ENCODE measurements at regions not wholly inside any gene's neighbourhood (a gene's known extent, or its start where the extent isn't known, plus 50 kb on each side); places are given as distances from the start of the nearest gene placed in this dataset.
"Not testable (repeated sequence)": the region's sequence is repeated elsewhere in the genome, so short reads cannot be mapped to it uniquely, and the experiment has no call there.

- peak; percentile 66 for DNase-seq
Observed at GRCh38 chr6:9131616-9132015, 696.3 kb upstream of the SLC35B3 start.

- DNase-seq, result no peak
Observed at GRCh38 chr6:9131201-9131600, 695.9 kb upstream of the SLC35B3 start.

GRCh38 chr6:9128970-9129369 lies 693.6 kb upstream of the SLC35B3 start:
- no peak for DNase-seq

DNA sequence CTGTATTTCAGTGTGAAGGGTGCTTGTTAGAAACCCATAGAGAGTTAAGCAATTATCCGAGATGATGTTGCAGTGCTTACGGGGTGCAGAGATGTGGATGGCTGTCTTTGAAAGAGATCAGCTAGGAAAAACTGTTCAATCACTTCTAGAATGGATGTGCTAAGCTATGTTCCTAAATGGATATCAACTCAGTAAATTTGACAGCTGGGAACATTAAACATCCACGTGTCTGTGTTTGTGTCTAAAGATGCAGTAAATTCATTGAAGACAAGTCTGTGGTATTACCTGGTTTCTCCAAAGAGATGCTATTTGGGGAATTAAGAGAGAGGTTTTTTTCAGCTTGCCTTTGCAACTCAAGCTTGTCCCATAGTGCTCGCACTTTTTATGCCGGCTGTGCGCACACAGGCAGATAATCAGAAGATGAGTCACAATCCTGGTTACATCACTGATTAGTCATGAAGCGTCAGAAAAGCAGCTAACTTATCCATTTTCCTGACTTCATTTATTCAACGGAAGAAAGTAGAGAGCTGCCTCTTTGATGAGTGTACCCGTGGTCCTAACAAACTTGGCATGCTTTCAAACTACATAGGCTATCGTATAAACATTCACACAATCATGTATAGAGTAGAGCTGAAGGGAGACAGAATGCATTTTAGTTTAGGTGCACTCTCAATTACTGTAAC lies 691.7 kb upstream of the SLC35B3 start:
- no peak for DNase-seq

- not testable (repeated sequence) for DNase-seq
Observed at GRCh38 chr6:9126034-9126433, 690.7 kb upstream of the SLC35B3 start.

GRCh38 chr6:9121549-9121948 lies 686.2 kb upstream of the SLC35B3 start:
- DNase-seq, result no peak

DNA sequence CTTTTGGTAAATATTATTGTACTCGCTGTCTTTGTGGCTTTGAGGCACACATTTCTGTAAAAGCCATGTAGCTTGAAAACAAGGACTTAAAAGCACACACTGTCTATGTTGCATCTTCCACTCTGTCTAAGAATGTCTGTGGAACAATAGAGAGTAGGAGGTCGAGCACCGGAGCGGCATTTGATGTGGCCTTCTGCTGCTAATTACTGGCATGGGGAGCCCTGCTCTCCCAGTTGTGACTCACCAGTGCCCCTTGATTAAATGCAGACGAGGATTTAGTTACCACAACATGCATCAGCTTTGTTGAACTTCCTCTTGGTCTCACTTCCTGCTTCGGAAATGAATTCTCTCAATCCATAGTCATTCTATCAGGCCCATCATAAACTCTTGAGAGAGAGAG lies 680.7 kb upstream of the SLC35B3 start:
- no peak for DNase-seq

GRCh38 chr6:9112544-9112943 lies 677.2 kb upstream of the SLC35B3 start:
- DNase-seq, result no peak

GRCh38 chr6:9103876-9104521 lies 668.7 kb upstream of the SLC35B3 start:
- DNase-seq, result no peak

DNA sequence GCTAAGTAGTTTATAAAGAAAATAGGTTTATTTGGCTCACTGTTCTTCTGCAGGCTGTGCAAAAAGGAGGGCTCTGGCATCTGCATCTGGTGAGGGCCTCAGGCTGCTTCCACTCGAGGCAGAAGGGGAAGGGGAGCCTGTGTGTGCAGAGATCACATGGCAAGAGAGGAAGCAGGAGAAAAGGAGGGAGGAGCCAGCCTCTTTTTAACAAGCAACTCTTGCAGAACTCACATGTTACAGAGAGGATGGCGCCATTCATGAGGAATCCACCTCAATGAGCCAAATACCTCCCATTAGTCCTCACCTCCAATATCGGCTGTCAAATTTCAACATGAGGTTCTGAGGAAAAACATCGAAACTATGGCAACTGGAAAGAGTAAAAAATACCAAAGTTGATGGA lies 666.6 kb upstream of the SLC35B3 start:
- DNase-seq, result no peak

GRCh38 chr6:9100869-9101580 lies 665.7 kb upstream of the SLC35B3 start:
- DNase-seq, result no peak

DNA sequence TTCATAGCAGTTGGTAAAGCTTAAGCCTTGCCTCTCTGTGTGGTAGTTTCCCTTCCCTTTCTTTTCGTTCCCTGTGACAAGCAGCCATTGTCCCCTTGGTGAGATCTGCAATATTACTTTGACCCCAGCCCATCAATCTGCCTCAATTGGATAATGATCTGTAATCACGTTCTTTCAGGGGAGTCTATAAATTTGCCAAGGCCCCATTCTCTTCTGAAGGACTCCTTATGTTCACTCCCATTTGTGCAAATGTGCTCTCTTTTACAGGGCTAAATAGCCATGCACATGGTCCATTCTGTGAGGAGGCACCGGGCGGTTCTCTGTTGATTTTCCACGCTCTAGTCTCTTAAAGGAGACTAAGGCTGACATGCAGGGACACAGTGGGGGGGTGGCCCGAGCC lies 660.4 kb upstream of the SLC35B3 start:
- DNase-seq, result peak; percentile 74

GRCh38 chr6:9095137-9095536 lies 659.8 kb upstream of the SLC35B3 start:
- DNase-seq, result no peak

DNA sequence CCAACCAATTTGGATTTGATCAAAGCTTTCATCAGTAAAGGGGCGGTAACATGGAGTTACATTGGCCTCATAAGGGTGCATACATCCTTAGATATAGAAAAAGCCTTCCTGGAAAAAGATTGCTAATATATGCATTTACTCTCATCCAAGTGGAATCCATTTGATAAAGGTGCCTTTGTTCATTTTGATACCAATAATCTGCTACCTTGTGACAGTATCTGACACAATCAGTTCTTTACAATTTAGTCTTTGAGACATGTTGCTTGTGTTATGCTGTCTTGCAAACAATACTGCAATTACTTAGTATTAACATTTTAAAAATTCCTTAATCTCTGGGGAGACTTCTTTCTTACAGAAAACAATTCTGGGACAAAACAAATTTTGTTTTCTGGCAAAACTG lies 654.4 kb upstream of the SLC35B3 start:
- DNase-seq, result no peak

- no peak for DNase-seq
Observed at GRCh38 chr6:9087470-9087869, 652.1 kb upstream of the SLC35B3 start.

DNA sequence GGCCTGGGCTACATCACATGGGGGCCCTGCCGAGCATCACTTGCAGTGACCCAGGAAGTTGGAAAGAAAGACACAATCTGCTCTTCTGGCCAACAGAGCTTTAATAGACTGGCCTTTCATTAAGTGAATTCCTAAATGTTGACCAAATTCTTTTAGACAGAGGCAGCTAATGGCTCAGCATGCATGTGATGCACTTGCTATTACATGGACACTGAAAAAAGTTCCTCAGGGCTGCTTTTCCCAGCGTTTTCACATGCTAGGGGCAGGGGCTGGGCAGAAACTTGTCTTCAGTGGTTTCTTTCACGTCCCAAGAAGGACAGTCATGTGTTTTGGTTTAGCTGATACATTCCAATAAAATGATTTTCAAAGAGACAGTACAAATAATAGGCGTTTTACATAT lies 651.0 kb upstream of the SLC35B3 start:
- DNase-seq, result no peak

- no peak for DNase-seq
Observed at GRCh38 chr6:9085709-9086070, 650.3 kb upstream of the SLC35B3 start.

DNA sequence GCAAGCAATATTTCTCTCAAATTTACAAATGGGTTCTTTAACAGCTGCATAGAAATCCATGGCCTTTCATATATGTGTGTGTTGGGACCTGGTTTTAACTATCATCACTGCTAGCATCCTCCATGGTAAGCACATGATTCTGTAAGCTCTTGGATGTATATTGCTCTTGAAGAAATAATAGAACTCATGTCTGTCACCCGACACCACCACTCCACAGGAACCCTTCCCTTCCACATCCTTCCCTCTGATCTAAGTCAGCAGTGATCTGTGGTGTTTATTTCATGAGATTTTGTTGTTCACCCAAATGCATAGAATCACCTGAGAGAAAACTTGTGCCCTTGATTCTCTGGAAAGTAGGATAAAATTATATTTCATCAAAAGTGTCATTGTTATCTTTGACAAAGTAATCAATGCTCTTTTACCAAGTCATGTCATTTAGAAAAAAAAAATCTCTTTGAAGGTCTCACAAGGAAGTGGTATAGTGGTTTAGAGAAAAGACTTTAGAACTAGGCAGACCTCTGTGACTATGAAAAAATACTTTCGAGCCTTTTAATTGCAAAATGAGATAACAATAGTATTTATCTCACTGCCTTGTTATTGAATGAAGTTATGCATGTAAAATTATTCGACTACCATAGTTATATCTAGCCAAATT lies 649.8 kb upstream of the SLC35B3 start:
- DNase-seq, result no peak

DNA sequence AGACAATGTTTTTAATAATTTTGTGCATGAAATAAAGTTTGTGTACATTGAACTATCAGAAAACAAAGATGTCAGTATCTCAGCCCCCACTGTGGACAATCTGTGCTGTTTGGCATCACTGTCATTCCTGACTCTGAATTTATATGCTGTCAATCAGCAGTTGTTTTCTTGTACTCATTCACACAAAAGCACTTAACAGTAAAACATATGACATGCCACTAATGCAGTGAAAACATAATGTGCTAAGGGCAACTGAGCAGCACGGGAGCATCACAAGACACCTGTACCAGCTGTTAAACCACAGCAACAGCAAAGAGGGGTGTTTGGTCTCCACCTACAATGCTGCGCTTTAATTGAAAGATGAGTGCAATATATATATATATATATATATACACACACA lies 647.8 kb upstream of the SLC35B3 start:
- DNase-seq, result no peak

DNA sequence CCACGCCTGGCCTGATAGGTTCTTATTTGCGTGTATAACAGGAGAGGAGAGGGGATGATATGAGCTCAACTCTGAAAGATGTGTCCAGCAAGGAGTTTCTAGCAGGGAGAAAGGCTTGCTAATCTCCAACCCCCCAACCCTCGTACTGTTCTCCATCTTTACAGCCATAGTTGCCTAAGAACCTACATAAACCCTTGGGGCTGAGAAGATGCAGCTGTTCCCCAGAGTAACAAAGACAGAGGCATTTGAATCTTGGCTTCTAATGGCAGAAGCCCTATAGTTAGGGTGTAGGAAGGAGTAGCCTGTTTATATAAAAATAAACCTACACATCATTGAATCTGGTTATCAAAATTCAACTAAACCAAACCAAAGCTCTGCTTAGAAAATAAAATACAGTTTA lies 631.4 kb upstream of the SLC35B3 start:
- no peak for DNase-seq

DNA sequence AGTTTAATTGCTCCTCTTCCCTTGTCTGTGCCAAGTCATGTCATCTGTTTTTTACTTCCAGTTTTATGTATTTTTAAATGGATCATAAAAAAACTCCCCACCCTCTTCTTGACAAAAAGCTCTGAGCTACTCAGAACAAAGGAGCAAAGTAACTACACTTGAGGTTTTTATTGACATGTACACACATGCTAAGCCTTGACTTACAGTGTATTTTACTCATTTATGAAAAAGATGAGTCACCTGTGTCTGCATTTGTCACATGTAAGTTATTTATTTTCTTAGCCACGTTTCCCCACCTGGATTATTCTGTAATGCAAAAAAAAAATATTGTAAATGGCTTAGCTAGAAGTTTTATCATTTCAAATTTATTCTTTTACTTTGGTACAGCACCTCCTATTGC lies 628.8 kb upstream of the SLC35B3 start:
- peak; percentile 49 for DNase-seq

GRCh38 chr6:9062596-9062995 lies 627.3 kb upstream of the SLC35B3 start:
- DNase-seq, result no peak

DNA sequence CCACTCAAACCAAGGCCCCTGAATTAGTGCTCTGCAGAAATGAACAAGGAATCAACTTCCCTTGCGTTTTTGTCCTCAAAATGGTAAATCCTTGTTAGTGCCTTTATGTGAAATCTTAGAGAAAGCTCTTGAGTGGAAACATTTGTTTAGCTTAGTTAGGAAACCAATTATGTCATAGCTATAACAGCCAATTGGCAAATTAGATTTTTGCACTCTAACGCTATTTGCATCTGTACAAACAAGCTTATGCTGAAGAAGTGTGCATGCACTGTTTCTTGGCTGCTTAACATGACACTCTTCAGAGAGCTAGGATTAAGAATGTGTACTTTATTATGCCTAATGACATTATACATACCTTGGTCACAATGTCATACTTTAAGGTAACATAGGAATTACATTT lies 622.6 kb upstream of the SLC35B3 start:
- DNase-seq, result no peak

DNA sequence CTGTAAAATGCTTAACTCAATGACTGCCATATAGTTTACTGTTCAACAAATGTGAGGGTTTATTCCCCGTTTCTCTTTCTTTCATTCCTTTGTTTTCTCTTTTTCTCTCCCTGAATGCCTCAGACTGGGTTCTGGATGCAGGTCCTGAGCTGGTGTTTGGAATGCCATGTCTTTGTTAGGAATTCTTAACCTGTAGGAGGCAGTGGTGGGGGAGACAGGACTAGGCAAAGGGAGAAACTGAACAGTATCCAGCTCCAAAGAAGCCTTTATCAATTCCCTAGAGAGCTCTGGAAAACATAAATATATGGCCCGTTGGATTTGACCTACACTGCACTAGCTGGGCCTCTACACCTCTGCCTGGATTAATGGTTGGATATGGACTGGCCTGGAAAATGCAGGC lies 621.2 kb upstream of the SLC35B3 start:
- DNase-seq, result no peak

Data from COR-L47 (cell line).